ENCODE measurements at regions not wholly inside any gene's neighbourhood (a gene's known extent, or its start where the extent isn't known, plus 50 kb on each side); places are given as distances from the start of the nearest gene placed in this dataset.

DNA sequence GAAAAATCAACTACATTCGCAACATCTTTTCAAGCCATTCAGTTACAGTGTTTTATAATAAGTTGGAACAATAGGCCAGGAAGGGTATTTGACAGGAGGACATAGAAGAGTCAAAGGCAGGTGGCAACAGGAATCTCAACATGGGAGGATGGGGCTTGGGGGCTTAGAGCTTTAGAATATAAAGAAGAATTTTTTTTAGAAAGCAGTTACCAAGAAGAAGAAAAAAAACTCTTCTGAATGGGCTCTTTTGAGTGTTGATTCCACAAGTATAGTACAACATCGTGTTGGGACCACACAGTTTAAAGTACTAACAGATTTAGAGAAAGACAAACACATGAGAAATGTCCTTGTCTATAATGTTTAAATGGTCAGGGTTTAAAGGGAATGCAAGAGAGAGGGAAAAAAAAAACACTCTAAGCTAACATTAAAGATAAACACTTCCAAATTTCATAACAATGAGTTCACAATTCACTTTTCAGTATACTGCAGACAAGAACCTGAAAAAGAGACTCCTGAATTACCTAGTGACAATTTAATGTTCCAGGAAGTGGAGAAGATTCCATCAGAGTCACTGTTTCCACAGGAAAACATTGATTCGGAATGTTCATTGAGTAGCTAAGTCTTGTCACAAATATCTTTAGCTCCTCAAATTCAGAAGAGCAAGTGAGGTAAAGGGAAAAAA, 282.3 kb downstream of the DEPDC1B start (continued):
- TF ChIP-seq FIP1L1 (IDR thresholded peaks at IDR 0.05; ENCODE audit: borderline replicate concordance, insufficient read depth, low read depth, low read length) (no peak), ZNF292 (CRISPR knock-in tag; IDR thresholded peaks at IDR 0.05; ENCODE audit: borderline replicate concordance, low read depth) (peak; percentile 45; the same call in 1 of the 2 replicates), ZNF777 (CRISPR knock-in tag; IDR thresholded peaks at IDR 0.05) (no peak), PHF21A (CRISPR knock-in tag; IDR thresholded peaks at IDR 0.05) (peak; percentile 77), RORA (CRISPR knock-in tag; IDR thresholded peaks at IDR 0.05) (no peak), GATAD1 (CRISPR knock-in tag; IDR thresholded peaks at IDR 0.05) (0 out of 2 replicates have a peak, but pooled peaks have one; percentile 44), MED1 (CRISPR knock-in tag; IDR thresholded peaks at IDR 0.05) (peak; percentile 94), ARNT2 (CRISPR knock-in tag; IDR thresholded peaks at IDR 0.05; ENCODE audit: low read depth) (0 out of 2 replicates have a peak, but pooled peaks have one; percentile 25), SSRP1 (CRISPR knock-in tag; IDR thresholded peaks at IDR 0.05) (no peak), HNRNPLL (IDR thresholded peaks at IDR 0.05; ENCODE audit: low read depth, low read length, poor library complexity, severe bottlenecking) (no peak), RBAK (CRISPR knock-in tag; IDR thresholded peaks at IDR 0.05) (no peak), ZNF644 (CRISPR knock-in tag; IDR thresholded peaks at IDR 0.05; ENCODE audit: low read depth) (0 out of 2 replicates have a peak, but pooled peaks have one; percentile 7), SIX1 (CRISPR knock-in tag; IDR thresholded peaks at IDR 0.05; ENCODE audit: borderline replicate concordance) (peak; percentile 69), TBL1XR1 (IDR thresholded peaks at IDR 0.05; ENCODE audit: borderline replicate concordance, low read length, partially characterized antibody) (peak; percentile 54), ZKSCAN1 (IDR thresholded peaks at IDR 0.05; ENCODE audit: low read length) (no peak), DNMT1 (CRISPR knock-in tag; IDR thresholded peaks at IDR 0.05) (no peak), POLR2G (IDR thresholded peaks at IDR 0.05; ENCODE audit: low read depth, low read length) (no peak), ZNF543 (CRISPR knock-in tag; IDR thresholded peaks at IDR 0.05) (no peak), ZNF773 (CRISPR knock-in tag; IDR thresholded peaks at IDR 0.05; ENCODE audit: borderline replicate concordance) (no peak), FOXA1 (IDR thresholded peaks at IDR 0.05) (no peak), FOXA1 (CRISPR knock-in tag; IDR thresholded peaks at IDR 0.05) (peak; percentile 80)
- TF ChIP-seq, protein P1, sequence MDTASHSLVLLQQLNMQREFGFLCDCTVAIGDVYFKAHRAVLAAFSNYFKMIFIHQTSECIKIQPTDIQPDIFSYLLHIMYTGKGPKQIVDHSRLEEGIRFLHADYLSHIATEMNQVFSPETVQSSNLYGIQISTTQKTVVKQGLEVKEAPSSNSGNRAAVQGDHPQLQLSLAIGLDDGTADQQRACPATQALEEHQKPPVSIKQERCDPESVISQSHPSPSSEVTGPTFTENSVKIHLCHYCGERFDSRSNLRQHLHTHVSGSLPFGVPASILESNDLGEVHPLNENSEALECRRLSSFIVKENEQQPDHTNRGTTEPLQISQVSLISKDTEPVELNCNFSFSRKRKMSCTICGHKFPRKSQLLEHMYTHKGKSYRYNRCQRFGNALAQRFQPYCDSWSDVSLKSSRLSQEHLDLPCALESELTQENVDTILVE (CRISPR knock-in tag; IDR thresholded peaks at IDR 0.05) = peak; percentile 35; the same call in 1 of the 2 replicates
- TF ChIP-seq, protein P2, sequence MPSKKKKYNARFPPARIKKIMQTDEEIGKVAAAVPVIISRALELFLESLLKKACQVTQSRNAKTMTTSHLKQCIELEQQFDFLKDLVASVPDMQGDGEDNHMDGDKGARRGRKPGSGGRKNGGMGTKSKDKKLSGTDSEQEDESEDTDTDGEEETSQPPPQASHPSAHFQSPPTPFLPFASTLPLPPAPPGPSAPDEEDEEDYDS (CRISPR knock-in tag; IDR thresholded peaks at IDR 0.05) = peak; percentile 24
- TF ChIP-seq, protein P3, sequence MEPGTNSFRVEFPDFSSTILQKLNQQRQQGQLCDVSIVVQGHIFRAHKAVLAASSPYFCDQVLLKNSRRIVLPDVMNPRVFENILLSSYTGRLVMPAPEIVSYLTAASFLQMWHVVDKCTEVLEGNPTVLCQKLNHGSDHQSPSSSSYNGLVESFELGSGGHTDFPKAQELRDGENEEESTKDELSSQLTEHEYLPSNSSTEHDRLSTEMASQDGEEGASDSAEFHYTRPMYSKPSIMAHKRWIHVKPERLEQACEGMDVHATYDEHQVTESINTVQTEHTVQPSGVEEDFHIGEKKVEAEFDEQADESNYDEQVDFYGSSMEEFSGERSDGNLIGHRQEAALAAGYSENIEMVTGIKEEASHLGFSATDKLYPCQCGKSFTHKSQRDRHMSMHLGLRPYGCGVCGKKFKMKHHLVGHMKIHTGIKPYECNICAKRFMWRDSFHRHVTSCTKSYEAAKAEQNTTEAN (CRISPR knock-in tag; conservative IDR thresholded peaks at IDR 0.05) = peak; percentile 73; the same call in 1 of the 2 replicates
- TF ChIP-seq, protein P4, sequence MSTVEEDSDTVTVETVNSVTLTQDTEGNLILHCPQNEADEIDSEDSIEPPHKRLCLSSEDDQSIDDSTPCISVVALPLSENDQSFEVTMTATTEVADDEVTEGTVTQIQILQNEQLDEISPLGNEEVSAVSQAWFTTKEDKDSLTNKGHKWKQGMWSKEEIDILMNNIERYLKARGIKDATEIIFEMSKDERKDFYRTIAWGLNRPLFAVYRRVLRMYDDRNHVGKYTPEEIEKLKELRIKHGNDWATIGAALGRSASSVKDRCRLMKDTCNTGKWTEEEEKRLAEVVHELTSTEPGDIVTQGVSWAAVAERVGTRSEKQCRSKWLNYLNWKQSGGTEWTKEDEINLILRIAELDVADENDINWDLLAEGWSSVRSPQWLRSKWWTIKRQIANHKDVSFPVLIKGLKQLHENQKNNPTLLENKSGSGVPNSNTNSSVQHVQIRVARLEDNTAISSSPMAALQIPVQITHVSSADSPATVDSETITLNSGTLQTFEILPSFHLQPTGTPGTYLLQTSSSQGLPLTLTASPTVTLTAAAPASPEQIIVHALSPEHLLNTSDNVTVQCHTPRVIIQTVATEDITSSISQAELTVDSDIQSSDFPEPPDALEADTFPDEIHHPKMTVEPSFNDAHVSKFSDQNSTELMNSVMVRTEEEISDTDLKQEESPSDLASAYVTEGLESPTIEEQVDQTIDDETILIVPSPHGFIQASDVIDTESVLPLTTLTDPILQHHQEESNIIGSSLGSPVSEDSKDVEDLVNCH (CRISPR knock-in tag; IDR thresholded peaks at IDR 0.05) = no peak
